ENCODE measurements at regions not wholly inside any gene's neighbourhood (a gene's known extent, or its start where the extent isn't known, plus 50 kb on each side); places are given as distances from the start of the nearest gene placed in this dataset.

DNA sequence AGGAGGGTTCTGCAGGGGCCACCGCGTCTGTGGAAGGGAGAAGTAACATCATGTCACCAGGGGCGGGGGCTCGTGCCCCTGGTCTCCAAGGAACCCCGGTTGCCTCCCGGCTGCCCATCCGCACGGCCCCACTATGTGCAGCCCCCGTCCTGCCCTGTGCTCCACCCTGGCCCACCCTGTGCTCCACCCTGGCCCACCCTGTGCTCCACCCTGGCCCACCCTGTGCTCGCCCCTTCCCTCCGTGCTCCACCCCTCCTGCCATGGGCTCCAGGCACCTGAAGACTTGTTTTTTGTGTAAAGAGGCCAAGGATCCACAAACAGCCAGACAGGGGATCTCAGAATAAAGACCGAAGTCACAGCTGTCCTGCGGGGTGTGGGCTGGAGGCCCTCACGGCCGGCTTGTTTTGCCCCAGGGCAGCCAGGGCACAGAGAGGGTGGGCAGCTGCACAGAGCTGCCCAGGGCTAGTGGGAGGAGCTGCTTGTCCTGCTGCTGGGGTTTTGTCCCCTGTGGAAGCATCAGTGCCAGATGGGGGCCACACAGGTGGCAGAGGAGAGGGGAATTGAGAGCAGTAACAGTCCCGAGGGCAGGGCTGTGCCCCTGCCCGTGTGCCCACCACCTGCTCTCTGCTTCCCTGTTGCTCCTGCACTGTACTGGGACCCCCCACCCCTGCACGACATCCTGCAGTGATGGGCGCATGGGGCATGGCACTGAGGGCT, 147.0 kb upstream of the CIBAR2 start:
- H3K27ac ChIP-seq (ENCODE audit: low read depth, low read length), result no peak overlapping the region
- no peak overlapping the region for H3K9ac ChIP-seq (ENCODE audit: low read length)
- H3K9me3 ChIP-seq (ENCODE audit: low read length), result no peaks in the 10 kb centered on the region
- H3K4me3 ChIP-seq (ENCODE audit: low read depth in 1 of 2, low read length in 2 of 2), result no peak overlapping the region
- no peaks in the 10 kb centered on the region for H3K4me1 ChIP-seq (ENCODE audit: insufficient read depth, low read length)
- no peaks in the 10 kb centered on the region for H3K27me3 ChIP-seq (ENCODE audit: control insufficient read depth in 1 of 2, insufficient read depth in 2 of 2, low read length in 2 of 2)
- no peaks in the 10 kb centered on the region for H3K36me3 ChIP-seq (ENCODE audit: insufficient read depth, low read length)

DNA sequence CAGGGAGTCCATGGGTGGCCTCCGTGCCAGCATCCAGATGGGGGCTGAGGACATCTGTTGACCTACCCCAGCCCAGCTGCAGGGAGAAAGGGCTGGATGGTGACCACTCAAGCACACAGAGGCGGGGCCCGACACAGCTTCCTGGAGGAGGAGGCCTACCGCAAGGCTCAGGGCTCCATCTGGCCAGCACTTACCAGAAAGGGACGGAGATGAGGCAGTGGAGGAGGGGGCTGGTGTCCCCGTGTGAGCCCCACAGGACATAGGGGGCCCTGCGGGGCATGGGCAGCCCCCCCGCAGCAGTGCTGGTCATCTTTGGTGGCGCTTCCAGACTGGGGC, 147.5 kb upstream of the CIBAR2 start:
- no peak overlapping the region for H3K4me3 ChIP-seq (ENCODE audit: low read depth in 1 of 2, low read length in 2 of 2)
- H3K9me3 ChIP-seq (ENCODE audit: low read length), result no peaks in the 10 kb centered on the region
- no peaks in the 10 kb centered on the region for H3K27me3 ChIP-seq (ENCODE audit: control insufficient read depth in 1 of 2, insufficient read depth in 2 of 2, low read length in 2 of 2)
- H3K9ac ChIP-seq (ENCODE audit: low read length), result no peak overlapping the region
- H3K27ac ChIP-seq (ENCODE audit: low read depth, low read length), result no peak overlapping the region
- no peaks in the 10 kb centered on the region for H3K36me3 ChIP-seq (ENCODE audit: insufficient read depth, low read length)
- H3K4me1 ChIP-seq (ENCODE audit: insufficient read depth, low read length), result no peaks in the 10 kb centered on the region

DNA sequence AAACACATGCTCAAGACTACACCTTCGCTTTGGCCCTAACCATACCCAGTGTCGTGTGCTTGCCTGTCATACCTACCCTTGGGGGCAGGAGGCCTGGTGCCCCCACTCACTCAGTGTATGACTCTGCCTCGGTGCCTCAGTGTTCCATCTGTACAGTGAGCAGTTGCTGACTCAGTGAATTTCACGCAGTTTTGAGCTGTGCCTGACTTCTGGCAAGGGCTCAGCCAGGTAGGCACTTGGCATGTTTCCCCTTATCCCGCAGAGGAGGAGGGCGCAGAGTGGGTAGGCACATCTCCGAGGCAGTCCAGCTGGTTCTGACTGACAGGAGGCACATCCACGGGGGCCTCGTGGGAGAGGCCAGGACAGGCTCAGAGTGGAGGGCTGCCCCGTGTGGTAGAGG, 148.9 kb upstream of the CIBAR2 start:
- Histone ChIP-seq H3K4me1 (ENCODE audit: insufficient read depth, low read length) (no peaks in the 10 kb centered on the region), H3K9me3 (ENCODE audit: low read length) (no peaks in the 10 kb centered on the region), H3K27me3 (ENCODE audit: control insufficient read depth in 1 of 2, insufficient read depth in 2 of 2, low read length in 2 of 2) (no peaks in the 10 kb centered on the region), H3K36me3 (ENCODE audit: insufficient read depth, low read length) (no peaks in the 10 kb centered on the region), H3K27ac (ENCODE audit: low read depth, low read length) (no peak overlapping the region), H3K4me3 (ENCODE audit: low read depth in 1 of 2, low read length in 2 of 2) (no peak overlapping the region), H3K9ac (ENCODE audit: low read length) (no peak overlapping the region)

DNA sequence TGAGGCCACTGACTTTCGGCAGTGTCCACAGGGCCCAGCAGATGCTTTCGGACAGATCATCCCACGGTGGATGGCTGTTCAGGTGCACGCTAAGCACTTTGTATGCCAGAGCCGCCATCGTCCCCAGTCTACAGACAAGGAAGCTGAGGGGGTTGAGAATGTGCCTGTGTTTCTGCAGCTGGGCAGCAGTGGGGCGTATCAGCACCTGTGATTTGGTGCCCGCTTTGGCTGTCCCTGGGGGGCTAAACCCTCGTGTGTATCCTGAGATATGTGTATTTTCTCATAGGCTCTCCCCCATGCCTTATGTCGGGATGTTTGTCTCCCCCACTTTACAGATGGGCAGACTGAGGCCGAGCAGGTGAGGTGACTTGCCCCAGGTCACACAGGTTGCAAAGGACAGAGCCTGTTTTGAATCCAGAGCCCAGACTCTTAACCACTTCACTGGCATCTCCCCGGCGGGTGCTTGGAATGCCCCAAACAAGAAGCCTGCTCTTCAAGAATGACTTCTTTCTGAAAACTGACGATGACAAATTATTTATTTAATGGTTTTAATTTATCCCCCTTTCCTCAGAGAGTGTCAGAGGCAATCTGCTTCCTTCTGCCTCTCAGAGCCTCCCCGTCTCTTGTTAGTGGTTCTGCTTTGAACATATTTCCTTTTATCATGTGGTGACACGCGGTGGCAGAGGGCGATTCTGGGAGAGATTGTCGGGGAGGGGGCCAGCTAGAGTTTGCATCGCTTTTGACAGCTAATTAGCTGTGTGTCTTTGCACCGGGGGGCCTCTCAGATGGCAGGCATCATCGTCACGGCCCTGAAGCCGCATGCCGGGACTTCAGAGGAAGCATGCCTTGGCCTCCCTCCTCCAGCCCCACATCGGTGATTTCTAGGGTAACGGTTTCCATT, 149.6 kb upstream of the CIBAR2 start:
- H3K9ac ChIP-seq (ENCODE audit: low read length), result no peak overlapping the region
- H3K9me3 ChIP-seq (ENCODE audit: low read length), result no peaks in the 10 kb centered on the region
- H3K4me1 ChIP-seq (ENCODE audit: insufficient read depth, low read length), result no peaks in the 10 kb centered on the region
- no peak overlapping the region for H3K4me3 ChIP-seq (ENCODE audit: low read depth in 1 of 2, low read length in 2 of 2)
- H3K27ac ChIP-seq (ENCODE audit: low read depth, low read length), result no peak overlapping the region
- H3K36me3 ChIP-seq (ENCODE audit: insufficient read depth, low read length), result no peaks in the 10 kb centered on the region
- no peaks in the 10 kb centered on the region for H3K27me3 ChIP-seq (ENCODE audit: control insufficient read depth in 1 of 2, insufficient read depth in 2 of 2, low read length in 2 of 2)

DNA sequence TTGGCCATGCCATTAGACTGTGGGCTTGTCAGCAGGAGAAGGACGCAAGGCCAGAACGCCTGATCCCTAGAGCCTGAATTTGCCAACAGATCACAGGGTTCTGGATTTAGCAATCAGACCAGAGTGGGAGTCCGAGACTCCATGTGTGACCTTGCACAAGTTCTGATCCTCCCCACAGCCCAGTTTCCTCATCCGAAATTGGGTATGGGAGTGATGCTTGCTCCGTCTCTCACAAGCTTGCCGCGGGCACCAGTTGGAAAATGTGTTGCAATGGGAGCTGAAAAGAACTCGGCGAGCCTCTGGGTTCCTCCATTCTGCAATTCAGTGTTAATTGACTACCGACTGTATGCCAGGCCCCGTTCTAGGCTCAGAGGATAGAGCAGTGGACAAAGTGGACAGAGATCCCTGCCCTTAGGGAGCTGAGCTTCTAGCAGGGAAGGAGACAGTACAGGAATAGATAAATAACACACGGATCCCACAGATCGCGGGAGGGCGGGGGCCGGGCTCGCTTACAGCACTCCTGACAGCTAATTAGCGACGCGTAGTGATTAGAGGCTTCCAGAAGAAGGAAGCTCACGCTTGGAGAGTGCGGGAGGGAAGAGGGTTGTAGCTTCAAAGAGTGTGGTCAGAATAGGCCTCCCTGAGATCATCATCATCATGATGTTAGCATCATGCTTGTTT, 150.4 kb upstream of the CIBAR2 start:
- no peak overlapping the region for H3K27ac ChIP-seq (ENCODE audit: low read depth, low read length)
- no peaks in the 10 kb centered on the region for H3K9me3 ChIP-seq (ENCODE audit: low read length)
- no peak overlapping the region for H3K4me3 ChIP-seq (ENCODE audit: low read depth in 1 of 2, low read length in 2 of 2)
- no peaks in the 10 kb centered on the region for H3K36me3 ChIP-seq (ENCODE audit: insufficient read depth, low read length)
- no peaks in the 10 kb centered on the region for H3K27me3 ChIP-seq (ENCODE audit: control insufficient read depth in 1 of 2, insufficient read depth in 2 of 2, low read length in 2 of 2)
- H3K9ac ChIP-seq (ENCODE audit: low read length), result no peak overlapping the region
- H3K4me1 ChIP-seq (ENCODE audit: insufficient read depth, low read length), result no peaks in the 10 kb centered on the region

DNA sequence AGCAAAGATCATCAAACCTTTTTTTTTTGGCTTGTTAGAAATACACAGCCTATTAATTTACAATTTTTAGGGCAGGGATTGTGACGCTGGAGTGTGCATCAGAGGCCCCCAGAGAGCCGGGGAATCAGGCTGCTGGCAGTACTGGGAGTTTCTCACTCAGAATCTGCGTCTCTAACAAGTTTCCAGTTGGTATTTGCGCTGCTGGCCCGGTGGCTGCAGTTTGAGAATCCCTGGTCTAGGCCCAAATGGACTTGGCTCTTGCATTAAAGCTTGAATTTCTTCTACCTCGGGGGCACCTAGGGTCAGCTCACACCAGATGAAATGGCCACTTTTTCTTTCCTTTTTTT, 150.9 kb upstream of the CIBAR2 start:
- Histone ChIP-seq H3K4me3 (ENCODE audit: low read depth in 1 of 2, low read length in 2 of 2) (no peak overlapping the region), H3K36me3 (ENCODE audit: insufficient read depth, low read length) (no peaks in the 10 kb centered on the region), H3K4me1 (ENCODE audit: insufficient read depth, low read length) (no peaks in the 10 kb centered on the region), H3K9ac (ENCODE audit: low read length) (no peak overlapping the region), H3K27ac (ENCODE audit: low read depth, low read length) (no peak overlapping the region), H3K9me3 (ENCODE audit: low read length) (no peaks in the 10 kb centered on the region), H3K27me3 (ENCODE audit: control insufficient read depth in 1 of 2, insufficient read depth in 2 of 2, low read length in 2 of 2) (no peaks in the 10 kb centered on the region)

DNA sequence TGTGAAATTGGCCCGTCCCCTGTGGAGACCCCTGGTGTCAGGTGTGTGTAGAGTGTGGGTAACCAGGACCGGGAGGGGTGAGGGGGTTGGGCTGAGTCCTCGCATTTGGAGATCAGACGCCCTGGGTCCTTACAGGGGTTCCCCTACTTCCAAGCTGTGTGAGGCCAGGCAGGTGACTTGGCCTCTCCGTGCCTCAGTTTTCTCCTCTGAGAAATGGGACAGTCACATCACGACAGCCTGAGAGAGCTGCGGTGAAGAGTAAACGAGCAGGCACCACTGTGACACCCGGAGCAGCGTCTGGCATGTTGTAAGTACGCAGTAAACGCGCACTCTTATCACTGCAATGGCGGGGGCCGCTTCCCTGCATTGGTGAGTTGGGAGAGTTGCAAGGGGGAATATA, 152.5 kb upstream of the CIBAR2 start:
- H3K4me3 ChIP-seq (ENCODE audit: low read depth in 1 of 2, low read length in 2 of 2), result no peak overlapping the region
- no peak overlapping the region for H3K9ac ChIP-seq (ENCODE audit: low read length)
- no peaks in the 10 kb centered on the region for H3K27me3 ChIP-seq (ENCODE audit: control insufficient read depth in 1 of 2, insufficient read depth in 2 of 2, low read length in 2 of 2)
- no peaks in the 10 kb centered on the region for H3K36me3 ChIP-seq (ENCODE audit: insufficient read depth, low read length)
- no peak overlapping the region for H3K27ac ChIP-seq (ENCODE audit: low read depth, low read length)
- H3K4me1 ChIP-seq (ENCODE audit: insufficient read depth, low read length), result no peaks in the 10 kb centered on the region
- no peaks in the 10 kb centered on the region for H3K9me3 ChIP-seq (ENCODE audit: low read length)

DNA sequence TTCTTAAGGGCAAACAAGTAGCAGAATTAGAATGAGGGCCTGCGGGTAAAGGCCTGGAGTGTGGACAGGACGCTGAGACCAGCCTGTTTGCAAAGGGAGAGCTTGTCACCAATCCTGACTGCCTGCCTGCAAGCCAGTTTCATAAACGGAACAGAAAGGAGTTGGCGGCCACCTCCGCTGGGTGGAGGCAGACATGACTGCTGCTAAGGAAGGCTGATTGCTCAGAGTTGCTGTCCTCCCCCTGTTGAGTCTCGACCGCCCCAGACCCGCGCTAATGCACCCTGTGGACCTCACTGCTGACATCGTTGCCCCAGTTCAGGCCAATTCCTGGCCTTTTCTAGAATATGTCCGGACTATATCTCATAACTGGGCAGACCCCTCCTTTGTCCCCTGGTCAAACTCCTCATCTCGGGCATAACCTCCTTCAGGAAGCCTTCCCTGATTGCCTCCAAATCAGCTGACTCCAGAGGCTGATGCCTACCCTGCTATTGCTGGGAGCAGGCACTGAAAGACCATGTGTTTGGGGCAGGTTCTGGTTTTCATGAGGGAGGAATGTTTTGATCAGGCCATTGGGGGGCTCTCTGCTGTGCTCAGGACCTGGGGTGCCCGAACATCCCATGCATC, 153.0 kb upstream of the CIBAR2 start:
- H3K27me3 ChIP-seq (ENCODE audit: control insufficient read depth in 1 of 2, insufficient read depth in 2 of 2, low read length in 2 of 2), result no peaks in the 10 kb centered on the region
- H3K36me3 ChIP-seq (ENCODE audit: insufficient read depth, low read length), result no peaks in the 10 kb centered on the region
- H3K9me3 ChIP-seq (ENCODE audit: low read length), result no peaks in the 10 kb centered on the region
- H3K4me1 ChIP-seq (ENCODE audit: insufficient read depth, low read length), result no peaks in the 10 kb centered on the region
- no peak overlapping the region for H3K4me3 ChIP-seq (ENCODE audit: low read depth in 1 of 2, low read length in 2 of 2)
- no peak overlapping the region for H3K9ac ChIP-seq (ENCODE audit: low read length)
- H3K27ac ChIP-seq (ENCODE audit: low read depth, low read length), result no peak overlapping the region

DNA sequence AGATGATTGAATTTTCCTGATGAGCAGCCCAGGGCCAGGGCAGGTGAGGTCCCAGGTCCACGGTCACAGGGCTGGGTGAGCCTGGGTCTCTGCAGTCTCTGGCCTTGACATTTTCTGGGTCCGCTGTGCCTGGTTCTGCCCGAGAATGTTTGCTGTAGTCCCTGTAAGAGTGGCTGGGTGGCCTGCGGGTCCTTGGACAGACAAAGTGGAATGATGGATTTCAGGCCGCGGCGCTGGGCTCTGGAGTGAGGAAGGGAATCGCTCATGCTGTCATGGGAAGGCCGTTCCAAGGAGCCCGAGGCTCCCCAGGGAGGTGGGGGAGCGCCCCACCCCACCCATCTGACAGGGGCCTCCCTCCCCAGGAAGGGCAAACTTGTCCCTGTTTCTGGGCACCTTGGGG, 153.5 kb upstream of the CIBAR2 start:
- H3K9ac ChIP-seq (ENCODE audit: low read length), result no peak overlapping the region
- H3K9me3 ChIP-seq (ENCODE audit: low read length), result no peaks in the 10 kb centered on the region
- no peaks in the 10 kb centered on the region for H3K27me3 ChIP-seq (ENCODE audit: control insufficient read depth in 1 of 2, insufficient read depth in 2 of 2, low read length in 2 of 2)
- no peak overlapping the region for H3K27ac ChIP-seq (ENCODE audit: low read depth, low read length)
- no peaks in the 10 kb centered on the region for H3K4me1 ChIP-seq (ENCODE audit: insufficient read depth, low read length)
- H3K36me3 ChIP-seq (ENCODE audit: insufficient read depth, low read length), result no peaks in the 10 kb centered on the region
- H3K4me3 ChIP-seq (ENCODE audit: low read depth in 1 of 2, low read length in 2 of 2), result no peak overlapping the region

DNA sequence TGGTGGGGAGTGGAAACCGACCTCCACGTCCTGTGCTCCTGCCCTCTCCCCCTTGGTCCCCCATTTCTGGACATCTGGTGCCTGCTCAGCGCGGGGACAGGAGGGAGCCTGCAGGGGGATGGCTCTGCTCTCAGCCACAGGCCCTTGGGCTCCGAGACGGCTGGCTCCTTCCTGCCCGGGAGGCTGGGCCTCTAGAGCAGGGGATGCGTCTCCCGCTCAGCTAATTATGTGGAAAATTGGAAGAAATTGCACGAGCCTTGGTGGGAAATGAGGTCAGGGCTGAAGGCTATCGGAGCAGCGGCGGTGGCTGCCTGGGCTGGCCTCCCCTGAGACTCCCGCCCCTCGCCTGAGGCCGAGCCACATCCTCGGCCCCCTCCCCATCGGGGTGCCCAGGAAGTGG, 154.6 kb upstream of the CIBAR2 start:
- no peaks in the 10 kb centered on the region for H3K27me3 ChIP-seq (ENCODE audit: control insufficient read depth in 1 of 2, insufficient read depth in 2 of 2, low read length in 2 of 2)
- no peaks in the 10 kb centered on the region for H3K4me1 ChIP-seq (ENCODE audit: insufficient read depth, low read length)
- H3K9me3 ChIP-seq (ENCODE audit: low read length), result no peaks in the 10 kb centered on the region
- no peak overlapping the region for H3K27ac ChIP-seq (ENCODE audit: low read depth, low read length)
- no peaks in the 10 kb centered on the region for H3K36me3 ChIP-seq (ENCODE audit: insufficient read depth, low read length)
- no peak overlapping the region for H3K4me3 ChIP-seq (ENCODE audit: low read depth in 1 of 2, low read length in 2 of 2)
- no peak overlapping the region for H3K9ac ChIP-seq (ENCODE audit: low read length)

DNA sequence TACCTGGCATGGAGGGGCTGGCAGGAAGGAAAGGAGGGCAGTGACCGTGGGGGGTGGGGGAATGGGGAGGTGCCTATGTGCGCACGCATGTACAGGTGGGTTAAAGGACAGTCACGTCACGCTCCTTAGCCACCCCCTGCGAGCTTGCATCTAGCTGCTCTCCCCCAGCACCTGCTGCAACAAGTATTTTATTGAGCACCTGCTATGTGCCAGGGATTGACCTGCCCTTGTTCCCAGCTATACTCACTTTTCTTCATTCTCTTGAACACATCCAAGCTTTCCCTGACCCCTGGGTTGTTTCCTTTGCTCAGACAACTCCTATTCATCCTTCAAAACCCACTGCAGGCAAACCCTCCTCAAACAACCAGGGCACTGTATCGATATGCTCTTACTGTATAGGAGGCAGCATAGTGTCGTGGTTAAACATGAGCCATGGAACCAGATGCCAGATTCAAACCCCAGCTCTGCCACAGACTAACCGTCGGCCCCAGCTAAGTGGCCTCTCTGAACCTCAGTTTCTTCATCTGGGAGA, 155.2 kb upstream of the CIBAR2 start:
- H3K36me3 ChIP-seq (ENCODE audit: insufficient read depth, low read length), result no peaks in the 10 kb centered on the region
- H3K4me3 ChIP-seq (ENCODE audit: low read depth in 1 of 2, low read length in 2 of 2), result no peak overlapping the region
- no peak overlapping the region for H3K27ac ChIP-seq (ENCODE audit: low read depth, low read length)
- no peaks in the 10 kb centered on the region for H3K9me3 ChIP-seq (ENCODE audit: low read length)
- no peak overlapping the region for H3K9ac ChIP-seq (ENCODE audit: low read length)
- no peaks in the 10 kb centered on the region for H3K27me3 ChIP-seq (ENCODE audit: control insufficient read depth in 1 of 2, insufficient read depth in 2 of 2, low read length in 2 of 2)
- H3K4me1 ChIP-seq (ENCODE audit: insufficient read depth, low read length), result no peaks in the 10 kb centered on the region
